HepG2 (cell line): ENCODE measurements at regions not wholly inside any gene's neighbourhood (a gene's known extent, or its start where the extent isn't known, plus 50 kb on each side); places are given as distances from the start of the nearest gene placed in this dataset.

Experiments
- ATAC-seq: fragments of 200-7000 bp; cut with Tn5 transposase; 3 replicates; pipeline ENCODE4 v1.9.1; 2020; ENCODE audit warnings: mild to moderate bottlenecking, moderate library complexity
- BruUV-seq: library from RNA; stranded (reverse); fragments of 400-500 nt; replicated peaks from 2 replicates; lab custom pipeline; 2021; lab: Mats Ljungman, UMichigan
- CTCF ChIA-PET: fragments of 300-600 bp; formaldehyde crosslinking; extraction: SDS; loops from one replicate; lab custom pipeline; 2021; ENCODE audit warnings: low total read pairs, inconsistent platforms, low intra/inter-chr PET ratio; lab: Yijun Ruan, JAX
- POLR2A ChIA-PET: fragments of 350-600 bp; sonication (Branson Sonifier 250); formaldehyde crosslinking; loops from one replicate; lab custom pipeline; 2020; ENCODE audit warnings: antibody characterized with exemption, inconsistent platforms; lab: Yijun Ruan, JAX
- DNase-seq: peaks from one replicate; pipeline ENCODE4 v3.0.0-alpha.2; 2015; ENCODE audit warnings: low spot score
- FAIRE-seq: peaks from 3 replicates; lab custom pipeline; 2011; peaks lifted over from hg19 to GRCh38; lab: Jason Lieb, UNC
- H2AFZ ChIP-seq: one replicate; pipeline ENCODE4 v1.6.1; 2011; ENCODE audit warnings: low read length, inconsistent platforms
- H3K27ac ChIP-seq: fragments of 300-600 bp; 3 replicates; pipeline ENCODE4 v1.8.0; 2011; ENCODE audit warnings: mixed run types, mild to moderate bottlenecking, mixed read lengths, low read length, inconsistent platforms; ENCODE audit not compliant: insufficient read depth; ENCODE audit errors: extremely low read length
- H3K27me3 ChIP-seq, 2 experiments: fragments of 200-600 bp in 1 of 2; 2 replicates in 1 of 2; 3 replicates in 1 of 2; pipeline versions ENCODE4 v1.6.0 to v1.8.0; 2011; ENCODE audit warnings: low read length in 2 of 2, mild to moderate bottlenecking in 2 of 2, moderate library complexity in 2 of 2, inconsistent platforms in 1 of 2; ENCODE audit not compliant: insufficient read depth in 2 of 2, control insufficient read depth in 1 of 2
- H3K36me3 ChIP-seq, 2 experiments: fragments of 200-600 bp in 1 of 2; replicated peaks in 1 of 2; 2 replicates in 1 of 2; 3 replicates in 1 of 2; pipeline versions ENCODE4 v1.5.1 to v1.8.0; 2011; ENCODE audit warnings: low read length in 2 of 2, inconsistent platforms in 1 of 2; ENCODE audit not compliant: insufficient read depth in 2 of 2, control insufficient read depth in 1 of 2
- H3K4me1 ChIP-seq: 2 replicates; pipeline ENCODE4 v1.5.1; 2012; ENCODE audit warnings: low read length, inconsistent platforms; ENCODE audit not compliant: insufficient read depth
- H3K4me2 ChIP-seq: 2 replicates; pipeline ENCODE4 v1.6.0; 2011; ENCODE audit warnings: low read depth, low read length, inconsistent platforms
- H3K4me3 ChIP-seq, 3 experiments: fragments of 200-600 bp in 1 of 3; sonication (generic), shearing (Covaris generic) in 1 of 3; replicated peaks in 1 of 3; 2 replicates each; pipeline ENCODE4 v1.5.1; 2011 to 2016; ENCODE audit warnings: low read length in 3 of 3, inconsistent platforms in 2 of 3, low read depth in 2 of 3, mild to moderate bottlenecking in 2 of 3, control low read depth in 1 of 3, mixed read lengths in 1 of 3; ENCODE audit not compliant: insufficient read depth in 1 of 3
- H3K79me2 ChIP-seq: one replicate; pipeline ENCODE4 v1.6.1; 2011; ENCODE audit warnings: low read length, inconsistent platforms; ENCODE audit not compliant: insufficient read depth
- H3K9ac ChIP-seq: 2 replicates; pipeline ENCODE4 v1.6.0; 2011; ENCODE audit warnings: mild to moderate bottlenecking, low read depth, low read length, inconsistent platforms; ENCODE audit not compliant: insufficient read depth
- H3K9me3 ChIP-seq: 2 replicates; pipeline ENCODE4 v1.5.1; 2012; ENCODE audit warnings: mild to moderate bottlenecking, low read length
- H4K20me1 ChIP-seq: 2 replicates; pipeline ENCODE4 v1.6.0; 2011; ENCODE audit warnings: inconsistent platforms, mild to moderate bottlenecking, low read length, moderate library complexity; ENCODE audit not compliant: insufficient read depth
- ATF3 ChIP-seq: sonication (generic); formaldehyde crosslinking; IDR thresholded peaks from 2 replicates; pipeline ENCODE4 v1.4.0; 2020; ENCODE audit warnings: missing genetic modification reagents
- BCL6 ChIP-seq: IDR thresholded peaks from 2 replicates; pipeline ENCODE4 v1.6.1; 2016; ENCODE audit warnings: missing genetic modification reagents, missing compliant biosample characterization
- BCLAF1 ChIP-seq: fragments of 450-650 bp; IDR thresholded peaks from 2 replicates; pipeline ENCODE4 v1.6.1; 2017; ENCODE audit warnings: mild to moderate bottlenecking
- CCAR2 ChIP-seq: fragments of 200-400 bp; formaldehyde crosslinking; optimal IDR thresholded peaks from 2 replicates; pipeline ENCODE3; 2018; ENCODE audit warnings: low read depth, mild to moderate bottlenecking, low read length, moderate library complexity
- GTF3A ChIP-seq: sonication (generic); formaldehyde crosslinking; conservative IDR thresholded peaks from 2 replicates; pipeline ENCODE4 v1.4.0; 2020; ENCODE audit warnings: mild to moderate bottlenecking, missing genetic modification reagents
- HNRNPUL1 ChIP-seq: fragments of 200-400 bp; formaldehyde crosslinking; IDR thresholded peaks from 2 replicates; pipeline ENCODE4 v1.6.1; 2017; ENCODE audit warnings: low read depth, mild to moderate bottlenecking, low read length, moderate library complexity
- KLF13 ChIP-seq: sonication (generic); formaldehyde crosslinking; IDR thresholded peaks from 2 replicates; pipeline ENCODE4 v1.4.0; 2020; ENCODE audit warnings: mild to moderate bottlenecking, missing genetic modification reagents
- PRMT3 ChIP-seq: sonication (generic); formaldehyde crosslinking; IDR thresholded peaks from 2 replicates; pipeline ENCODE4 v1.8.1; 2022; ENCODE audit warnings: low read depth, mild to moderate bottlenecking, moderate library complexity, missing genetic modification reagents, borderline replicate concordance
- SMYD3 ChIP-seq: sonication (generic); formaldehyde crosslinking; IDR thresholded peaks from 2 replicates; pipeline ENCODE4 v1.8.1; 2023; ENCODE audit warnings: mild to moderate bottlenecking, missing genetic modification reagents
- SNAI1 ChIP-seq: sonication (generic); formaldehyde crosslinking; IDR thresholded peaks from 2 replicates; pipeline ENCODE4 v1.5.0; 2020; ENCODE audit warnings: mild to moderate bottlenecking, missing genetic modification reagents, borderline replicate concordance
- SP4 ChIP-seq: sonication (generic); formaldehyde crosslinking; IDR thresholded peaks from 2 replicates; pipeline ENCODE4 v1.8.1; 2023; ENCODE audit warnings: mild to moderate bottlenecking, missing genetic modification reagents
- TCF12 ChIP-seq, 2 experiments: fragments of 450-650 bp in 1 of 2; sonication (generic) in 1 of 2; formaldehyde crosslinking in 1 of 2; IDR thresholded peaks; 2 replicates each; pipeline versions ENCODE4 v1.6.1 to v1.8.0; 2017 to 2022; ENCODE audit warnings: antibody characterized with exemption in 1 of 2, mild to moderate bottlenecking in 1 of 2, missing genetic modification reagents in 1 of 2, moderate library complexity in 1 of 2
- TCF7 ChIP-seq: sonication (generic); IDR thresholded peaks from 2 replicates; pipeline ENCODE4 v1.6.1; 2016; ENCODE audit warnings: antibody characterized with exemption, low read depth
- ZFY ChIP-seq: sonication (generic); formaldehyde crosslinking; IDR thresholded peaks from 2 replicates; pipeline ENCODE4 v1.4.0; 2020; ENCODE audit warnings: missing genetic modification reagents
- ZNF143 ChIP-seq: sonication (generic); formaldehyde crosslinking; IDR thresholded peaks from 2 replicates; pipeline ENCODE4 v1.4.0; 2020; ENCODE audit warnings: missing genetic modification reagents
- ZNF280D ChIP-seq: sonication (generic); formaldehyde crosslinking; IDR thresholded peaks from 2 replicates; pipeline ENCODE4 v1.5.1; 2020; ENCODE audit warnings: mild to moderate bottlenecking, missing genetic modification reagents
- ZSCAN25 ChIP-seq: sonication (generic); formaldehyde crosslinking; IDR thresholded peaks from 2 replicates; pipeline ENCODE4 v1.8.0; 2022; ENCODE audit warnings: mild to moderate bottlenecking, missing genetic modification reagents
- WGBS: methylation state at CpG from one replicate; pipeline ENCODE4 v1.1.6; 2017; ENCODE audit warnings: low lambda C conversion rate; 5-methylcytosine and 5-hydroxymethylcytosine counted together
- in situ Hi-C: cut with HindIII; loops from 2 replicates; pipeline ENCODE4 v1.10.0; 2017; ENCODE audit warnings: low pct_unique_long_range_greater_than_20kb; ENCODE audit not compliant: extremely low pct_ligation_motif_present
- intact Hi-C: fragments of 100-400 bp; cut with micrococcal nuclease; formaldehyde crosslinking; loops from one replicate; pipeline ENCODE4 v1.10.0; 2022; ENCODE audit not compliant: unreplicated experiment

- POLR2A ChIA-PET = no interaction called here
- CTCF ChIA-PET = no interaction called here
- no peaks in the 10 kb centered on the region for H3K36me3 ChIP-seq
- H3K79me2 ChIP-seq = no peaks in the 10 kb centered on the region
- H3K27me3 ChIP-seq = peaks cover 0 to 1% of the 10 kb centered on the region in 2 experiments; a peak in 2 of 5 replicates
- no peak for FAIRE-seq
- in situ Hi-C loops = no loop called here
- no peaks in the 10 kb centered on the region for H3K9me3 ChIP-seq
- no peak overlapping the region for H3K4me3 ChIP-seq
- no peak for TF ChIP-seq KLF13 (CRISPR knock-in tag)
- no peak for TF ChIP-seq ZNF280D (CRISPR knock-in tag)
- no peak for TF ChIP-seq HNRNPUL1
- no peak for TF ChIP-seq SNAI1
- TF ChIP-seq ZFY (CRISPR knock-in tag) = no peak
- no peak for TF ChIP-seq ATF3 (CRISPR knock-in tag)
- TF ChIP-seq BCLAF1 = no peak
- no peak for TF ChIP-seq SMYD3 (CRISPR knock-in tag)
- TF ChIP-seq TCF12 (IDR thresholded peaks at IDR 0.05) = no peak
- TF ChIP-seq TCF12 (CRISPR knock-in tag; IDR thresholded peaks at IDR 0.05) = no peak
- TF ChIP-seq SP4 (CRISPR knock-in tag) = no peak
- TF ChIP-seq BCL6 (CRISPR knock-in tag) = no peak
- no peak for TF ChIP-seq PRMT3
- TF ChIP-seq TCF7 = no peak
- TF ChIP-seq ZSCAN25 = no peak
- no peak for TF ChIP-seq CCAR2
- no peak for TF ChIP-seq ZNF143 (CRISPR knock-in tag)
- TF ChIP-seq GTF3A (CRISPR knock-in tag) = no peak
- DNase-seq = no peak
- ATAC-seq = no peak
- H3K9ac ChIP-seq = no peak overlapping the region
- BruUV-seq = no TSS peak
- no peaks in the 10 kb centered on the region for H4K20me1 ChIP-seq
- WGBS = 8% methylated on average over 6 of the region's 6 CpGs
- no peaks in the 10 kb centered on the region for H3K4me1 ChIP-seq
- intact Hi-C loops = no loop called here
- no peak overlapping the region for H3K27ac ChIP-seq
- no peak overlapping the region for H3K4me2 ChIP-seq
- no peak overlapping the region for H2AFZ ChIP-seq
Measured at GRCh38 chr9:109557481-109557880, 59.4 kb upstream of the PTPN3 start.
